Osteocyte (in vitro differentiated cells): ENCODE measurements at regions not wholly inside any gene's neighbourhood (a gene's known extent, or its start where the extent isn't known, plus 50 kb on each side); places are given as distances from the start of the nearest gene placed in this dataset.

Source experiments
- DNase-seq: peaks from one replicate; pipeline ENCODE4 v3.0.0; 2021; ENCODE audit warnings: mixed read lengths; ENCODE audit not compliant: unreplicated experiment; ENCODE audit errors: extremely low spot score
- H3K27ac Mint-ChIP-seq: one replicate; pipeline ENCODE4 v1.8.0; 2021; ENCODE audit warnings: mild to moderate bottlenecking, mixed read lengths; ENCODE audit not compliant: unreplicated experiment
- H3K27me3 Mint-ChIP-seq: one replicate; pipeline ENCODE4 v1.8.0; 2021; ENCODE audit warnings: mixed read lengths; ENCODE audit not compliant: unreplicated experiment
- H3K36me3 Mint-ChIP-seq: one replicate; pipeline ENCODE4 v1.8.0; 2021; ENCODE audit warnings: mixed read lengths; ENCODE audit not compliant: unreplicated experiment
- H3K4me1 Mint-ChIP-seq: one replicate; pipeline ENCODE4 v1.8.0; 2021; ENCODE audit warnings: mixed read lengths; ENCODE audit not compliant: unreplicated experiment
- H3K4me3 Mint-ChIP-seq: one replicate; pipeline ENCODE4 v1.8.0; 2021; ENCODE audit warnings: mild to moderate bottlenecking, moderate library complexity, mixed read lengths; ENCODE audit not compliant: unreplicated experiment
- H3K9me3 Mint-ChIP-seq: one replicate; pipeline ENCODE4 v1.8.0; 2021; ENCODE audit warnings: mixed read lengths; ENCODE audit not compliant: unreplicated experiment
- TF ChIP-seq, protein P1 (sequence below): fragments of 200-600 bp; sonication (generic); IDR thresholded peaks from 2 replicates; pipeline ENCODE4 v1.5.0; 2021; ENCODE audit warnings: antibody characterized with exemption, mild to moderate bottlenecking, moderate library complexity

DNA sequence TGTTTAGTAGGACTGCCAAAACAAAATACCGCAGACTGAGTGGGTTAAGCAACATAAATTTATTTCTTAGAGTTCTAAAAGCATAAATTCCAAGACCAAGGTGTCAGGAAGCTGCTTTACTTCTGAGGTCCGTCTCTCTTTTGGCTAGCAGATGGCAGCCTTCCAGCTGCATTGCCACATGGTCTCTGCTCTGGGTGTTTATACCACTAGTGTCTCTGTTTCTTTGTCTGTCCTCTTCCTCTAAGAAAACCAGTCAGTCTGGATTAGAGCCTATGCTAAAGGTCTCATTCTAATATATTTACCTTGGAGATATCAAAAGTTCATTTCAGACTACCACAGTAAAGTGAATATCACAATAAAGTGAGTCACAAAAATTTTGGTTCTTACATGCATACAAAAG, 519.8 kb downstream of the COL11A1 start:
- no peak for DNase-seq
- H3K27me3 Mint-ChIP-seq, result peaks cover 3% of the 10 kb centered on the region

DNA sequence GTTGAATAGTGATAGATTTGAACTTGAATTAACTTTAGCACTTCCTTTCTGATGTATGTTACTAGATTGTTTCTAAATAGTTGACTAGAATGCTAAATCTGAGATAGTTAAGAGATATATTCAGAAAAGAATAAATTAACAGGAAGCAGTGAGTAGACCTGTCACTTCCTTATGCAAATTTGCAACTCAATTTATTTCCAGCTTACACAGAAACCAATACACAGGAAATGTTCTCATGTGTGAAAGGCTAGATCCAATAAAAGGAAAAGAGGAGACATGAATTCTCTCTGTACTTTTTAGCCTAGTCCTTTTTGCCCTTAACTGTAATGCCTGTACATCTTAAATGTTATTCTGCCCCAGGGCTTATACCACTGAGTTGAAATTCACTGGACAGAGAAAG, 522.3 kb downstream of the COL11A1 start:
- TF ChIP-seq, protein P1, sequence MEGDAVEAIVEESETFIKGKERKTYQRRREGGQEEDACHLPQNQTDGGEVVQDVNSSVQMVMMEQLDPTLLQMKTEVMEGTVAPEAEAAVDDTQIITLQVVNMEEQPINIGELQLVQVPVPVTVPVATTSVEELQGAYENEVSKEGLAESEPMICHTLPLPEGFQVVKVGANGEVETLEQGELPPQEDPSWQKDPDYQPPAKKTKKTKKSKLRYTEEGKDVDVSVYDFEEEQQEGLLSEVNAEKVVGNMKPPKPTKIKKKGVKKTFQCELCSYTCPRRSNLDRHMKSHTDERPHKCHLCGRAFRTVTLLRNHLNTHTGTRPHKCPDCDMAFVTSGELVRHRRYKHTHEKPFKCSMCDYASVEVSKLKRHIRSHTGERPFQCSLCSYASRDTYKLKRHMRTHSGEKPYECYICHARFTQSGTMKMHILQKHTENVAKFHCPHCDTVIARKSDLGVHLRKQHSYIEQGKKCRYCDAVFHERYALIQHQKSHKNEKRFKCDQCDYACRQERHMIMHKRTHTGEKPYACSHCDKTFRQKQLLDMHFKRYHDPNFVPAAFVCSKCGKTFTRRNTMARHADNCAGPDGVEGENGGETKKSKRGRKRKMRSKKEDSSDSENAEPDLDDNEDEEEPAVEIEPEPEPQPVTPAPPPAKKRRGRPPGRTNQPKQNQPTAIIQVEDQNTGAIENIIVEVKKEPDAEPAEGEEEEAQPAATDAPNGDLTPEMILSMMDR, result no peak
- peaks cover 7% of the 10 kb centered on the region for H3K27me3 Mint-ChIP-seq
- H3K27ac Mint-ChIP-seq, result no peak overlapping the region
- no peaks in the 10 kb centered on the region for H3K9me3 Mint-ChIP-seq
- no peaks in the 10 kb centered on the region for H3K36me3 Mint-ChIP-seq
- DNase-seq, result no peak
- no peak overlapping the region for H3K4me3 Mint-ChIP-seq
- H3K4me1 Mint-ChIP-seq, result no peaks in the 10 kb centered on the region

More for the DNA sequence above, 519.8 kb downstream of the COL11A1 start:
- no peak overlapping the region for H3K4me3 Mint-ChIP-seq
- H3K27ac Mint-ChIP-seq, result no peak overlapping the region
- TF ChIP-seq, protein P1, result no peak
- no peaks in the 10 kb centered on the region for H3K4me1 Mint-ChIP-seq
- H3K9me3 Mint-ChIP-seq, result no peaks in the 10 kb centered on the region
- no peaks in the 10 kb centered on the region for H3K36me3 Mint-ChIP-seq

DNA sequence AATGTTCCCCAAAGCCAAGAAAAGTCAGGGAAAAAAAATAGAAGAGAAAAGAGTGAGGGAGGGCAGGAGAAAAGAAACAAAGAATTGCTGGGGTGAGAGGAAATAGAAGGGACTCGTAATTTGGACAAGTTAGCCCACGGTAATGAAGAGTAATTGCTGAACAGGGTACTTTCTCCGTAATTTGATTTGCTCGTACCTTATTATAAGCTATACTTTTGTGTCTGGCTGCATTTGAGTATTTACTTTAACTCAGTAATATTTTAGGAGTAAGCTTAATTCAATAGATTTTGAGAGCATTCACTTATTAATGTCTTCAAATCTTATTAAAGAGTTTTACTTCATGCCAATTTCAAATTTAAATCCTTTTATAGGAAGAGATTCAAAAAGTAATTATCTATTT, 527.5 kb downstream of the COL11A1 start:
- no peak for DNase-seq
- Mint-ChIP-seq H3K36me3 (no peaks in the 10 kb centered on the region), H3K27ac (no peak overlapping the region), H3K4me3 (no peak overlapping the region), H3K4me1 (no peaks in the 10 kb centered on the region), H3K9me3 (no peaks in the 10 kb centered on the region), H3K27me3 (peaks cover 4% of the 10 kb centered on the region)
- TF ChIP-seq, protein P1, result no peak

DNA sequence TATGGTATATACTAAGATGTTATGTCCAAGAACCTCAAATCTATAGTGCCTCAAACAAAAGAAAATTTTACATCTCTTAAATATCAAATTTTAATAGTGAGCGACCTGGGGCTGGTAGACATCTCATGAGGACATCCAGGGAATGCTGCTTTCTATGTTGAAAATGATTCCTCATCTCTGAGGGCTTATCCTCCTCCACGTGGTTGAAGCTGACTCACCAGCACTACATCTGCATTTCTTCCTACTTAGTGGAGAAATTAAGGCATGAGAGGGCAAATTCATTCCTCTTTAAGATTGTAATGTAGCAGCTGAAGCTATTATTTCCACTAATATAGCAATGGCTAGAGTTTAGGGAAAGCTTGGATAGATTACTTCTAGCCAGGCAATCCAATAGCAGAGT, 529.5 kb downstream of the COL11A1 start:
- no peaks in the 10 kb centered on the region for H3K9me3 Mint-ChIP-seq
- peaks cover 8% of the 10 kb centered on the region for H3K27me3 Mint-ChIP-seq
- no peak overlapping the region for H3K4me3 Mint-ChIP-seq
- no peaks in the 10 kb centered on the region for H3K4me1 Mint-ChIP-seq
- no peak overlapping the region for H3K27ac Mint-ChIP-seq
- no peaks in the 10 kb centered on the region for H3K36me3 Mint-ChIP-seq
- TF ChIP-seq, protein P1, result no peak
- no peak for DNase-seq

DNA sequence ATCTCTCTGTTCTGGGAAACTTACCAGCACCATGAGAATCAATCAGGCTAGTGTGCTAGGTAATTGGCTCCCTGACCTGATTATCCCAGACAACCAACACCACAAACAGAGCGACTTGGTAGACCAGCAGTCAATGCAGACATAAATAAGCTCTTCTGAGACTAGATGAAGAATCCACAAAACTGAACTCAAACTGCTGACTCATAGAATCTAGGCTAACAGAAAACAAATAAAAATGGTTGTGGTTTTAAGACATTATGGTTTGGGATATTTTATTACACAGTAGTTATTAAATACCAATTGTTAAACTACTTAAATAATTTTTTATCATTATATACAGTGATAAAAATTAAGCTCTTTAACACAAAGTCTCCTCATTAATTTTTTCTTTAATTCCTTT, 535.7 kb downstream of the COL11A1 start:
- H3K36me3 Mint-ChIP-seq, result no peaks in the 10 kb centered on the region
- TF ChIP-seq, protein P1, result no peak

More for the DNA sequence above, 535.7 kb downstream of the COL11A1 start:
- Mint-ChIP-seq H3K27ac (no peak overlapping the region), H3K9me3 (no peaks in the 10 kb centered on the region), H3K4me1 (no peaks in the 10 kb centered on the region), H3K27me3 (peaks cover 27% of the 10 kb centered on the region), H3K4me3 (no peak overlapping the region)
- no peak for DNase-seq
